EL (cell line): ENCODE measurements at regions not wholly inside any gene's neighbourhood (a gene's known extent, or its start where the extent isn't known, plus 50 kb on each side); places are given as distances from the start of the nearest gene placed in this dataset.
"Not testable (repeated sequence)": the region's sequence is repeated elsewhere in the genome, so short reads cannot be mapped to it uniquely, and the experiment has no call there.

Experiments
- DNase-seq: peaks from one replicate; pipeline ENCODE4 v3.0.0-alpha.2; 2016

DNA sequence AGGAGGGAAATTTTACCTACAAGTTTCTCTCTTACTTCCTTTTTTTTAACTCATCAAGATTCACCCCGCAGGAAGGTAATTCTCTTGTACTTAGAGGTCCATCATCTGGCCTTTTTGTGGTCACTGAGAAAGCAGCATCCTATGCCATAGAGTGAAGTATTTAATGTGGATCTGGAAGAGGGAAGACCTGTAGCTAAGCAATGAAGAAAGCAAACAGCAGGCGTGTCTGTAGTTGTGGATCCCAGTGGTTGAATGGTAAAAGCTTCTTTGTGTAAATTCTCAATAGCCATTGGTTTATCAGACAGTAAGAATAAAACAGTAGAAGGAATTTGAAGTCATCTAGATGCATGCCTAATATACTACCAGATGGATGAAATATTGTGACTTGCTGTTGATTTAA is 196.4 kb downstream of the ANKRD7 start:
- no peak for DNase-seq

DNA sequence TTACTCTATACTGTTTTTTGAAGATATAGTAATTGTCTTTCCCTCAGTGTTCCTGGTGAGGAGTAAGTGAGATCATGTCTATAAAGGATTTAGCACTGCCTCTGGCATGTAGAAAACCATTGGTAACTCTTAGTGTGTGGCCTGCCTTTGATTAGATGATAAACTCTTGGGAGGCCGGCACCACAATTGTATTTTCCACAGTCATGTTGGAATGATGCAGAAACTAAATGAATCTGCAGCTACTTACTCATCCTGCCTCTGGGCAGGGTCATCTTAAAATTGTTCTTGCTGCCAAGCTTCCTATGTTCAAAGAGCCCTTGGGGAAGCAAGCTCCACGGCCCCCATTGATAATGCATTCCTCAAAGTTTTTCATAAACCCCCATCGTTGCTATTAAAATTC is 204.6 kb downstream of the ANKRD7 start:
- DNase-seq: no peak

DNA sequence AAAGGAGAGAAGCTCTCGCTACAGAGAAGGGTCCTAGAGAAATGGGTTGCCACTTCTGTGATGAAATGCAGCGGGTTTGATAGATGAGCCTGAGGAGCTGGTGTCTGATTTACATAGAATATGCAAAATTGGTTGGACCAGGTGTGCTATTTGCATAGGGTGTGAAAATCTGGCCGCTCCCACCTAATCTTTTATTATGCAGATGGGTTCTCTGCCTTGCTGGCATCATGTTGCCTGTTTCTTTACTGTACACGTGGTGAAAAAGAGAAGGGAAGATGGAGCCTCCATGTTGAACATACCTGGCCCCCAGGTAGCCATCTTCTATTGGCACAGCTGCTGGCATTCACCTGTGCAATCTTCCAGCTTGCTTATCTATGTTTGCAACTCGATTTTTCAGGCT is 212.2 kb downstream of the ANKRD7 start:
- DNase-seq: no peak

DNA sequence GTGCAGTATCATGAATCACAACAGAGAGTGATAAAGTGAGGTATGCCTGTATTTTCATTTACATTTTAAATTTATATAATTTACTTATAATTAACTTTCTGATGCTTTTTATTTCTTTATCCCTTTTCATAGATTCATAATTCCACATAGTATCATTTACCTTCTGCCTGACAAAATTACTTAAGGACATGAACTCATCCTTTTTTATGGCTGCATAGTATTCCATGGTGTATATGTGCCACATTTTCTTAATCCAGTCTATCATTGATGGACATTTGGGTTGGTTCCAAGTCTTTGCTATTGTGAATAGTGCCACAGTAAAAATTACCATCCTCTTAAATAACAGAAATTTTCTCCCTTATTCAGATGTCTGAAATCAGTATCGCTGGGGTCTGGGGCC is 224.5 kb downstream of the ANKRD7 start:
- DNase-seq: not testable (repeated sequence)

DNA sequence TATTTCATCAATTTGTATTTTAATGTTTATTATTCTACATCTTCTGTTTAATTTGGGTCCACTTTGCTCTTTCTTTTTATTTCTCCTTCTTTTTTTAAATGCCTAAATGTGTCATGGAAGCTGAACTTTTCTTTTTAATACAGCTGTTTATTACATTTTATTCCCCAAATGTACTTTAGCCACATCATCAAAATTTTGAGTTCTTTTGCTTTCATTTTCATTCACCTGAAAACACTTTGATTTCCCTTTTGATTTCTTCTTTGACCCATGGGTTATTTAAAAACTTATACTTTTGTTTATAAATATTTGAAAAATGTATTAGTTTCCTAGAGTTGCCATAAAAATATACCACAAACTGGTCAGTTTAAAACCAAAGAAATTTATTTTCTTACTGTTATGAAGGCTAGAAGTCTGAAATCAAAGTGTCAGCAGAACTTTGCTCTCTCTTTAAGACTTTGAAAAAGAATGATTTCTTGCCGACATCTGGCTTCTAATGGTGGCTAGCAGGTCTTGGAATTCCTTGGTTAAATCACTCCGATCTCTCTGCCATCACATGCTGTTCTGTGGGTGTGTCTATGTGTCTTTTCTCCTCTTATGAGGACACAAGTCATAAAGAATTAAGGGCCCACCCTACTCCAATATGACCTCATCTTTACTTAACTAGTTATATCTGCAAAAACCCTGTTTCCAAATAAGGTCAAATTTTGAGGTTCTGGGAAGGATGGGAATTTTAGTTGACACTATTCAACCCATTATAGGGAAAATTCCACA is 225.5 kb downstream of the ANKRD7 start:
- DNase-seq: no peak

DNA sequence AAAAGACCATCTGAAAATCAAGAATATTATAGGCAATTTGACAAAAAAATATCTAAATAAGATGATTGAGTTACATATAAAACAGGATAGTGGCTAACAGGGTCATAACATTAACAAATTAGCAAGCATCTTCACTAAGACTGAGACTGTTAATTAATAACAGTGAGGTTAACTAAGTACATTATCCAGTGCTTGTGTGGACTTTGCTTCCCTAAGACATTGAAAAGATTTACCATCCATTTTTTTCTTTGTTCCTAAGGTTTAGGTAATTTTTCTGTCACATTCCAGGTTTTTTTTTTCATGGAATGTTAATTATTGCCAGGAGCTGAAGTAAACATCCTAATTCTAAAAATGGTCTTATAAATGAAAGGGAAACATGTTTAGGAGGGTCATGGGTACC is 227.6 kb downstream of the ANKRD7 start:
- no peak for DNase-seq

DNA sequence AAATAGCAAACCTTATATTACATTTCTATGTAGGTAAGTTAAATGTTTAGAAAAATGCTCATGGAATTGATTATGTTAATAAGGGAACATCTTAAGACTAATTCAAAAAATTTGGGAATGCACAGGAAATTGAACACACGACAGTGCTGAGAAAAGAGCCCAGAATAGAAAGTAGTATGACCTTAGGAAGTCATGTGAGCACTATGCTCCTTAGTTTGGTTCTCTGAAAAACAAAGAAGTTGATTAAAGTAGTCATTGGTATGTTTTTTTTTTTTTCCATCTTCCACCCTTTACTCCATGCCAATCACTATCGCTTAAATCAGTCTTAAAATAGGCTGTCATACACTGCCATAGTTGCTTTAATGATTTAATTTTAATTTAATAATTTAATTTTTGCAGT is 242.9 kb downstream of the ANKRD7 start:
- no peak for DNase-seq

DNA sequence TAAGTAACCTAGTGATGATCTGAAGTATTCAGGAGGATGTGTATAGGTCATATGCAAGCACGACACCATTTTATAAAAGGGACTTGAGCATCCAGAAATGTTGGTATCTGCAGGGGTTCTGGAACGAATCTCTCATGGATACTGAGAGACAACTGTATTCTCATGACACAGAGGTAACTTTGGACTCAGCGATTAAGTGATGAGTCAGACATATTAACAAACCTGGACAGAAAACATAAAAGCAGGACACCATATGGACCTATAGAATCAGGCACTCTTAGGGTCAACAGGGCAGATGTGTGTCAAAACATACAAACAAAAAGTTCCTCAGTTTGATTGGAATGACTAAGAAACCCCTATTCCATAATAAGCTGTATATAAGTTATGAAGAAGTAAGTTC is 248.1 kb downstream of the ANKRD7 start:
- no peak for DNase-seq

DNA sequence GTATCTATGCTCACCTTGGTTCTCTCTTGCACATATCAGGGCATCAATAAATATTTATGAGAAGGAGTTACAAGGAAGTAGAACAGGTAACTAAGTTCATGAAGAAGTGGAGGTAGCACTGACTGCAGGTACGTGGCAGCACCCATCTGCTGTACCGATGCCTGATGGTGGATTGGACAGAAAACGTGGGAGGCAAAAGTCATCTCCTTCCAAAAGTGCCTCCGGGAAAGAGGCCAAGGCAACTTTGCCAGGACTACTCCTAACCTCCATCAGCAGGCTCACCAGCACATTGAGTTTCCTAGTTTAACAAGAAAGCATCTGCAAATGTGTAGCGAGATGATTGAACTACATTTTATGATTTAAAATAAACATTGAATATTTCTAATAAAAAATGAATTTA is 248.8 kb downstream of the ANKRD7 start:
- DNase-seq: no peak

DNA sequence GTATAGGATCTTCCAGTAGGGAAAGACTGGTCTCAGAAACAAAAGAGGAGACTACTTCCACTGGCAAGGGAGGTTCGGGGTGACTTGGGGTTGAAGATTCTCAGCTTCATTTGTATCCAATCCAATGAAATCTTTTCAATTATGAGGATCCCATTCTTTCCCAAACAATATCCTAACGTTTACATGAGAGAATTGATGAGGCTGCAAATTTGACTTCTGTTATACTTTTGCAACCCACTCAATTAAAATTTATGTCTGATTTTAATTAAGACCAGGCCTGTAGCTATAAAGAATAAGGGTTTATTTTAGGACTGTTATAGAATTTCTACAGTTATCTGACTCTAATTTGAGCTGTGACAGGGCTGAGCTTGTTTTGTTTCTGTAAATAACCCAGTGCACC is 251.5 kb downstream of the ANKRD7 start:
- DNase-seq: no peak

DNA sequence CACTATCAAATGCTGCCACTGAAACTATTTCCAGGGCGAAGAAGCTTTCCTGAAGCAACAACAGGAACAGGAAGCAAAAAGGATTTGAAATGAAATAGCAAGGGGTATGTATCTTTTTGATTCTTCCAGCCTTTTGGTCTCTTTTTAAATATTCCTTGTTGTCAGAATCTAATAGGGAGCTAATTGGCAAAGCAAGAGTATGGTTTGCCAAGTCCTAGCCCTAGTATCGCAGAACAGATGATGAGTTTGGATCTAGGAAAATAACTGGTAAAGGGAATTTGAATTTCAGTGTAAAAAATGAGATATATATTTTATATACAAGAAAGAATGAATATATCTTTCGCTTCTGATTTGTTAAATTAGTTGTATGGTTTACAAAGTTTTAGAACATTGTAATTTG is 252.5 kb downstream of the ANKRD7 start:
- no peak for DNase-seq

DNA sequence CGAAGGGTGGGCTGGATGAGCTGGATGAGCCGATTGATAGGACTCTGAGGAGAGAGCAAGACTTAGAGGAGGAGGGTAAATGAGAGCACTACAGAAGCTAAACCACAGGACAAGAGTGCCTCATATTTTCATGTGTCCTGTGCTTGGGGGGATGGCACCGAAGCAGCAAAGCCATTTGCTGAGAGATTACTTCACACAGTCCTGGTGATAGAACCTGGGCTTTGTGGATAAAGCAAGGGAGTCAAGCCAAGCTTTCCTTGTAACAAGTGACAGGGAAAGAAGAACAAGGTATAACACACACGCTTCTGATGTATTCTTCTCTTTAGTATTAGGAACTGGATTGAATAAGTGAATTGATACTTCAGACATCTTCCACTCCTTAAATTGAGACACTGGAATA is 253.7 kb downstream of the ANKRD7 start:
- no peak for DNase-seq

DNA sequence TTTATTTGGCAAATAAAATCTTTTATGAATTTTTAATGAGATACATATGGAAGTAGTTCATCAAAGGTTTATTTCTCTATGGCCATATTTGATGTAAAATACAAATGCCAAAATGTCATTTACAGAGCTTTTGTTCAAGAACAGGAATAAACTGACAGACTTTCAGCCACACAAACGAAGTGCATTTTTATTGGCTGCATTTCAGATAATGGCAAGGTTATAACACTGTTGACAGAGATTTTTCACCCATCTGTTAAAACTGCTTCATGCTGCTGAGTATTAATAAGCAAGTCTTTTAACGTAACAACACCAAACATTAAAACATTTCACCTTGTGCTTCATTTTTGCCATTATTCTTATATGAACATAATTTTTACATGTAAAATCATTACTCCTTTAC is 254.4 kb downstream of the ANKRD7 start:
- DNase-seq: no peak

DNA sequence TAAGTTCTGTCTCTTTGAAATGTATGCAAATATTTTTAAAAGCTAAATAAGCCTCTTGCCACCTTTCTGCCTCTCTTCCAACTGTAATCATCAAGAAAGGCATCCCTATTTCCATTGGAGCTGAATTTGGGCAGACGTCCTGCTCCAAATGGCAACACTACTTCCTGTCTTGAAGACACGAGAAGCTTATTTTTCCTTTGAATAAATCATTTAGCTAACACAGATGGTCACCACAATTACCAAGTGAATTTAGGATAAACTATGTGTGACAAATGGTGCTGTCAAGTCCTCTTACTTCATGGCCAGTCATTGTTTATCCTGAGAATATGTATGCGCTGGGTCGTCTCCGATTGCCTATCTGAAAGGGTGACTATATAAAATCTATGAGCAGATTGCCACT is 268.0 kb downstream of the ANKRD7 start:
- DNase-seq: no peak

DNA sequence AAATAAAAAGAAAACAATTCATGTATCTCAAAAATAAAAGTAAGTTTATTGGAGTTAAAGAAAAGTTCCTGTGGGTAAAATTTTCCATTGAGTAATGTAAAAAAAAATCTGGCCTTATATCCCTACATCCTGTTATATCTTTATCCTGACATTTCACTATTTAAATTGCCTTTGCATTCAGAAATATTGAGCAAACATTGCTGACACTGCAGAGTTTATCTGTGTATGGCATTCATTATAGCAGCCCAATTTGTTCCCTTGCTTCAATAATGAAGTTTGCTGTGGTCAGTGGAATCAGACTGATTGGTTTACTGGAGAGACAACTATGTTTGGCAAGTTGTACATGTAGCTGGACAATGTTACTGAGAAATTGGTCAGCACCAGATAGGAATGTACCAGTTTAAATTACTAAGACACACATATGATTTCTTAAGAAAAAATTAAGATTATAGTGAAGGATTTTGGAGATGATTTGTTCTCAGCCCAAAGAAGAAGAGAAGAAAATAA is 271.7 kb downstream of the ANKRD7 start:
- no peak for DNase-seq

DNA sequence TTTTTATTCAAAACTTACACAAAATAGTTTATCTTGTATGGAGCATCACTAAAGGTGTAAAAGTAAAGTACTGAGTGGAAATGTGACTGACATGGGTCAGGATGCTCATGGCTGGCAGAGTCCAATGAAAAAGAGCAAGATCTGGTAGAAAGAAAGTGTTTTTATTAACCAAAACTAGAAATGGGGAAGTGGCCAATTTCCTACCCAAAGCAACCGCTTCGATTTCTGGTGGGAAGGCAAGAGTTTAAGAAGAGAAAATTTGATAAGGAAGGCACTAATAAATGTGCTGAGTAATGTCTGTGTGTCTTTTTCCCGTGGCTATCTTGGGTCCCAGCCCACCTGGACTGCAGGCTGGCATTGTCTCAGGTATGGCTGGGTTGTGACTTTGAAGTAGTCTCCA is 277.7 kb downstream of the ANKRD7 start:
- DNase-seq: no peak

DNA sequence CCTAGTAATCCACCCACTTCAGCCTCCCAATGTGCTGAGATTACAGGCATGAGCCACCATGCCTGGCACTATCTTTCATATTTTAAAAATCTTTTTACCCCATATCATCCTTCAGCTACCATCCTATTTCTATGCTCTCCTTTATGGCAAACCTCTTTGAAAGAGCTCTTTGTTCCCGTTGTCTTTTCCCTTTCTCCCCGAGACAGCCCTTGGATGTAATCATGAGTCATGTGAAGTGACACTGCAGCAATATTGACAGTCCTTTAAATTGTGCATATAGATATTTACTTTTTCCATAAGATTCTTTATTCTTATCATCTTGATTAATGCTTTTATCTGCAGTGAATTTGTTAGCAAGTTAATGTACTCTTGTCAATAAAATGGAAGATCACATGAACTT is 286.6 kb downstream of the ANKRD7 start:
- no peak for DNase-seq

DNA sequence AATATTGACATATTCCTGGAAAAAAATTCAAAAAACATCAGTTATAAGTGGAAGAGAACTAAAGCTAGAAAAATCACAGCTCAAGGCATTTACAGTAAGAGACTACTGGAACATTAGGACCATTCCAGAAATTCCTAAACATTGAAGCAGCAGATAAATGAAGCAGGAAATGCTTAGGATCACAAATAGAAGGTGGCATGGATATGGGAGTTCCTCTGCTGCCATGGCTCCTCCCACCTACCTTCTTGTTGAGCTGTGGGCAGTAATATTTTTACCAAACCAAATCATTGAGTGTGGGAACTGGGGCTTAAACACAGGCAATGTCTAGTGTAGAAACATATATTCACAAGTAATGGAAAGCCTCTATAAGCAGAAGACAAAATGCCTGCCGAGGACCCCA is 292.8 kb downstream of the ANKRD7 start:
- no peak for DNase-seq

DNA sequence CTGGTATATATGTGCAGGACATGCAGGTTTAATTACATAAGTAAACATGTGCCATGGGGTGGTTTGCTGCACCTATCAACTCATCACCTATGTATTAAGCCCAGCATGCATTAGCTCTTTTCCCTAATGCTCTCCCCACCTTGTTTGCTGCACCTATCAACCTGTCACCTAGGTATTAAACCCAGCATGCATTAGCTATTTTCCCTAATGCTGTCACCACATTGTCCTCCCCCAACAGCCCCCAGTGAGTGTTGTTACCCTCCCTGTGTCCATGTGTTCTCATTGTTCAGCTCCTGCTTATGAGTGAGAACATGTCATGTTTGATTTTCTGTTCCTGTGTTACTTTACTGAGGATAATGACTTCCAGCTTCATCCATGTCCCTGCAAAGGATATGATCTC is 300.5 kb downstream of the ANKRD7 start:
- no peak for DNase-seq

DNA sequence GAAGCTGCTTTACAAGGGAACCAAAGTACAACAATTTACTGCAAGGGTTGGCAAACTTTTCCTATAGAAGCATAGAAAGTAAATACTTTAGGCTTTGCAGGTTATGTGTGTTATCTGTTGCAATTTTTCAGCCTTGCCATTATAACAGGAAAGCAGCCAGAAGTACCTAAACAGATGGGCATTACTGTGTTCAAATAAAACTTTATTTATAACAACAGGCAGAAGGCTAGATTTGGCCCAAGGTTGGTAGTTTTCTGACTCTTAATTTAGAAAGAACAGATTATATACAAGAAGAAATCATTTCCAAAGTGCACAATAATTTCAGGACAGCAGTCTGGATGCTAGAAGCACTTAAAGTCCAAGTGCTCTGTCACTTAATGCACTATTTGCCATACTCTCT is 307.1 kb downstream of the ANKRD7 start:
- no peak for DNase-seq

DNA sequence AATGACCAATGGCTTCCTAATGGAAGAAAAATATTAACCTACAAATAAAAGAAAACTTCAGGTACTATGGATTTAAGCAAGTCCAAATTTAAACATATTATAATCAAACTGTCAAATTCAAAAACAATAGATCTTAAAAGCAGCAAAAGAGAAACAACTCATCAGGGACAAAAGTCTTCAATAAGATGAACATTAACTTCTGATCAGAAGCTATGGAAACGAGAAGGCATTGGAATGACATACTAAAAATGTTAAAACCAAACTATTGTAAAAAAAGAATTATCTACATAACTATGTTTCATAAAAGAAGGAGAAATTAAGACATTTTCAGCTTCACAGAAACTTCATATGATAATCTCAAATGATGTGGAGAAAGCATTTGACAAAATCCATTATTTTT is 334.7 kb downstream of the ANKRD7 start:
- DNase-seq: no peak

DNA sequence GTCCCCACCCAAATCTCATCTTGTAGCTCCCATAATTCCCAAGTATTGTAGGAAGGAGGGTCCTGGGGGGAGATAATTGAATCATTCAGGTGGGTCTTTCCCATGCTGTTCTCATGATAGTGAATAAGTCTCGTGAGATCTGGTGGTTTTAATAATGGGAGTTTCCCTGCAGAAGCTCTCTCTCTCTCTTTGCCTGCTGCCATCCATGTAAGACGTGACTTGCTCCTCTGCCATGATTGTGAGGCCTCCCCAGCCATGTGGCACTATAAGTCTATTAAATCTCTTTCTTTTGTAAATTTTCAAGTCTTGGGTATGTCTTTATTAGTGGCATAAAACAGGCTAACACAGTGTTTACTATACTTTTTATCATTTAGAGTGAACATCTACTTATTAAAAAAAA is 338.8 kb downstream of the ANKRD7 start:
- DNase-seq: no peak

DNA sequence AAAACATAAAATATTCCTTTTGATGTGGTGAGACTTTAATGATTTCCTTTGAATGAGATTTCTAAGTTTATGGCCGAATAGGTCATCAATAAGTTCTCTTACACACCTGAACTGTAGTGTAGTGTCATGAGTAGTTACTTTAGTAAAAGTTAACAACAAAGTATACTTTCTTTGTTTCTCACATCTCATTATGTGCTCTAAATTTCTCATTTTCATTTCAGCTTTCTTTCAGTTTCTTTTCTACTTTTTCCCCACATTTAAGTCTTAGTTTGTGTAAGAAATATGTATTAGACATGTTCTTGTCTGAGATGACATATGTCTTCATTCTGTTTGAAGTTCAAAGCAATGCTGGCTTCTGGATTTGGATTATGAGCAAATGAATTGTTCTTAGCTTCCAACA is 348.1 kb downstream of the ANKRD7 start:
- DNase-seq: no peak

DNA sequence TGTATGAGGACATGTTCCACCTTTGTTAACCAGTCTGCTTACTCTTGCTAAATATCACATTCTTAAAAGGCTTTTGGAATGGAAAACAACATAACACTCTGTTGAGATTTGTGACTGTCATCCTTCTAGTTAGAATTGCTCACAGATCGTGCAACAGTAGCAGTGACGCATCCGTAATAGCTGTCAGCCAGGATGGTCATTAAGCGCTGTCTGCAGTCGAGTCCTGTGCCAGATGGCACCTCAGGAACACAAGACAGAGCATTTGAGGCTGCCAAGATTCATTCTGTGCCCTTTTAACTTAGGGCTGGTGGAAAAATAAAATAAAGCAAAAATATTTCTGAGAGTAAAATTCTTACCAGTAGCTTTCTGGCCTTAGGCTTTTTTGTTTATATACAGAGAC is 348.6 kb downstream of the ANKRD7 start:
- DNase-seq: no peak

DNA sequence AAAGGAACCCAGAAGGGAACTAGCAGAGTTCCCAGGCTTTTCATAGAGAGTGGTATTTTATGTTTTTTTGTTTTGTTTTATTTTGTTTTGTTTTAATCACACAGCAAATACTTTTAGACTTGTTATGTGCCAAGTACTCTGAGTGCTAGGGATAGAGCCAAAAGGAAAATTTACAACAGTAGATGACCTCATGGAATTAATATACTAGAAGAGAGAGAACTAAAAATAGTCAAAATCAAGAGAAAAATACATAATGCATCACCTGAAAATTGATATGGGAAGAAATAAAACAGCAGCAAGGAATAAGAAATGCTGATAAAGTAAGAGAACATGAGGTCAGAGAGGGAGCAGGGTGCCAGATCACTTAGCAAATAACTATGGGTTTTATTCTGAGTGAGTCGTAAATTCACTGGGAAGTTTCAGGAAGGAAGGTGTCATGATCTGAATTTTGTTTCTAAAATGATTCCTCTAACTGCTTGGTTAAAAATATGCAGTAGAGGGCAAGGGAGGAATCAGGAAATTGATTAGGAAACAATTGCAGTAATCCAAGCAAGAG is 351.0 kb downstream of the ANKRD7 start:
- no peak for DNase-seq
